PFSK-1 (cell line): ENCODE measurements at regions not wholly inside any gene's neighbourhood (a gene's known extent, or its start where the extent isn't known, plus 50 kb on each side); places are given as distances from the start of the nearest gene placed in this dataset.

Experiments used
- FOXP2 ChIP-seq: optimal IDR thresholded peaks from 2 replicates; pipeline ENCODE3; 2011; ENCODE audit warnings: borderline replicate concordance, control low read depth, inconsistent platforms; ENCODE audit not compliant: insufficient read depth; ENCODE audit errors: extremely low read length, extremely low read depth
- POLR2AphosphoS5 ChIP-seq: IDR thresholded peaks from 2 replicates; pipeline ENCODE4 v1.6.1; 2012; ENCODE audit warnings: low read depth, mild to moderate bottlenecking, control low read depth, low read length, moderate library complexity
- REST ChIP-seq, 2 experiments: IDR thresholded peaks; 2 replicates each; pipeline versions ENCODE4 v1.6.1 to v1.8.0; 2011 to 2012; ENCODE audit warnings: low read depth in 2 of 2, low read length in 2 of 2, control low read depth in 1 of 2, inconsistent platforms in 1 of 2, mild to moderate bottlenecking in 1 of 2, moderate library complexity in 1 of 2; ENCODE audit not compliant: insufficient read depth in 1 of 2
- SIN3A ChIP-seq: IDR thresholded peaks from 2 replicates; pipeline ENCODE4 v1.6.1; 2012; ENCODE audit warnings: mild to moderate bottlenecking, low read length, moderate library complexity, borderline replicate concordance; ENCODE audit not compliant: insufficient read depth
- TAF1 ChIP-seq: IDR thresholded peaks from 2 replicates; pipeline ENCODE4 v1.6.1; 2012; ENCODE audit warnings: low read length, control low read depth, borderline replicate concordance; ENCODE audit not compliant: insufficient read depth

- TF ChIP-seq TAF1 (no peak), REST (IDR thresholded peaks at IDR 0.05; ENCODE audit: insufficient read depth in 1 of 2, low read depth in 2 of 2, low read length in 2 of 2) (no peak), FOXP2 (no peak), POLR2AphosphoS5 (no peak), SIN3A (no peak)
Observed at GRCh38 chr4:67366311-67366861, 178.9 kb downstream of the CENPC start.

GRCh38 chr4:67365661-67366245, 179.6 kb downstream of the CENPC start:
- TF ChIP-seq SIN3A = no peak
- no peak for TF ChIP-seq POLR2AphosphoS5
- TF ChIP-seq TAF1 = no peak
- TF ChIP-seq REST (IDR thresholded peaks at IDR 0.05; ENCODE audit: insufficient read depth in 1 of 2, low read depth in 2 of 2, low read length in 2 of 2) = no peak
- TF ChIP-seq FOXP2 = no peak

- TF ChIP-seq POLR2AphosphoS5 (no peak), REST (IDR thresholded peaks at IDR 0.05; ENCODE audit: insufficient read depth in 1 of 2, low read depth in 2 of 2, low read length in 2 of 2) (no peak), FOXP2 (no peak), TAF1 (no peak), SIN3A (no peak)
Observed at GRCh38 chr4:67355806-67356205, 189.5 kb downstream of the CENPC start.

- TF ChIP-seq SIN3A (no peak), FOXP2 (no peak), POLR2AphosphoS5 (no peak), TAF1 (no peak), REST (IDR thresholded peaks at IDR 0.05; ENCODE audit: insufficient read depth in 1 of 2, low read depth in 2 of 2, low read length in 2 of 2) (no peak)
Observed at GRCh38 chr4:67346654-67347053, 198.6 kb downstream of the CENPC start.

- TF ChIP-seq FOXP2 (no peak), POLR2AphosphoS5 (no peak), REST (IDR thresholded peaks at IDR 0.05; ENCODE audit: insufficient read depth in 1 of 2, low read depth in 2 of 2, low read length in 2 of 2) (no peak), SIN3A (no peak), TAF1 (no peak)
Observed at GRCh38 chr4:67344594-67345380, 200.5 kb downstream of the CENPC start.
